HG03575 (cell line): ENCODE measurements at regions not wholly inside any gene's neighbourhood (a gene's known extent, or its start where the extent isn't known, plus 50 kb on each side); places are given as distances from the start of the nearest gene placed in this dataset.

Experiments used
- ATAC-seq: cut with Tn5 transposase; IDR thresholded peaks from one replicate; pipeline ENCODE4 v1.9.1; 2021; ENCODE audit not compliant: unreplicated experiment, insufficient number of reproducible peaks, low FRiP score; ENCODE audit errors: extremely low read depth

- no peak for ATAC-seq
Measured at GRCh38 chr4:10343656-10344055, 113.6 kb downstream of the ZNF518B start.

DNA sequence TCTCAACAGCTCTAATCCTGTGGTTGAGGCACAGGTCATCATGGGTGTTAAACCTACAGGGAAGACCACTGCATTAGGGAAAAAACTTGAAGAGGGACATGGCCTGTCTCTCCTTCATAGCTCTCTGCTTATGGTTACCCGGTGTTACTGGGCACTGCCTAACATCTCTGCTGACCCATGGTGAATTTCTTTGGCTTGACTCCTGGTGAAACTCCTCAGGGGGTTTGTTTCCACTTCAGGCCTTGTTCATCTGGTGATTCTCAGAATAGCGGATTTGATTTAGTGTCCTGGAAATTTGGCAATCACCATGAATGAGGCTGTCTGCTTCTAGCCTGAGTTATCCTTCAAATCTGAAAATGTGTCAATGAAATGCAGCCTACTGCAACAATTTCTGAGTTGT lies 114.4 kb downstream of the ZNF518B start:
- no peak for ATAC-seq

DNA sequence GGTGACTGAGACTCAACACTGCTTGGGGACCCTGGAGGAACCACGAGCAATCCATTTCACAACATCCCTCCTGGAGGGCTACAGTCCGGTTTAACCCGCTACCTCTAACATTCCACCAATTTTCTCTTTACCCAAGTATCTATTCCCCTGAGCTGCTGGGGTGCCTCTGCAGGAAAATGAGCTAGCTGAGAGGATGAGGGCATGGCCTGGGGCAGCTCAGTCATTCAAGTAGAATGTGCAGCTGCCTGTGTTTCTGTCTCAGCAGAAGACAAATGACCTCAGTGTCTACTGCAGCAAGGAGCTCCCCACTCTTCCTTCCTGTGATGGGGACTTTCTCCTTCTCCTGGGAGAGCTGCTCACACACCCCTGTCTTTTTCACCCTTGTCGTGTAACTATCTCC lies 120.8 kb downstream of the ZNF518B start:
- ATAC-seq, result no peak

GRCh38 chr4:10335050-10335449 lies 122.2 kb downstream of the ZNF518B start:
- ATAC-seq, result no peak

DNA sequence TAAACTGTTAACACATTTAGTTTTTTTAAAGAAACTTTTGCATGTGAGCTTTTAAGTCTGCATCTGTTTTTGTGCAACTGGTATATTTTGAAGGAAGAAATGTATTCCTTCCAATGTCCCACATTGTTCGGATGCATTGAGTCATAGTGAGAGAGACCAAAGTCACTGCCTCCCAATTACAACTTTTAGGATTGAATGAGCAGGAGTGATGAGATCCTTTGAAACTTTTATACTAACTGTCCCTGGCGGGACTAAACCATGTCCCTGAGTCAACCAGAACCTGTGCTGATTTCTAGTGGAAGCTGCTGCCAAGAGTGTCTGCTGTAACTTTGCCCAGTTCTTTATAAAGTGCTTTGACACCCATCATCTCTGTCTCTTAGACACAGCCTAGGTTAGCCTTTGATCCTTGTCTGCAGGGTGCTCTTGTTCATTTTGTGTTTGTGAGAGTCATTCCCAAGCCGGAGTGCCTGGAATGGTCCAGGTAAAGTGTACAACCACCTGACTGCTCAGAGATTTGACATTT lies 122.7 kb downstream of the ZNF518B start:
- ATAC-seq, result no peak

DNA sequence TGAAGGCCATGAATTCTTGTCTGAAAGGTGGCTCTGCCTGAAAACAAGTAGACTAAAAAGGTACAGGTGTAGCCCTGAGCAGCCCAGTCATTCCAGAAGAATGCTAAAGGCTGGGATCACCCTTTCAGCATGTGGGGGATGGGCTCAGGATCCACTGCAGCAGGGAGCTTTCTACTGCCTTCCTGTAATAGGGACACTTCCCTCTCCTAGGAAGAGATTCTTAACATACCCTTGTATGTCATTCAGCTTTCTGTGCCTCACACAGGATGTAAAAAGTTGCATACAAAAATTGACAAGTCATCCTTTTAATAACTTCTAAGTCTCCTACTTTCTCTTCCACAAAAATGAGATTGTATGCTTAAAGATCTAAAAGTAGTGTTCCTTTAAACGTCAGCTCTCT lies 123.3 kb downstream of the ZNF518B start:
- no peak for ATAC-seq

DNA sequence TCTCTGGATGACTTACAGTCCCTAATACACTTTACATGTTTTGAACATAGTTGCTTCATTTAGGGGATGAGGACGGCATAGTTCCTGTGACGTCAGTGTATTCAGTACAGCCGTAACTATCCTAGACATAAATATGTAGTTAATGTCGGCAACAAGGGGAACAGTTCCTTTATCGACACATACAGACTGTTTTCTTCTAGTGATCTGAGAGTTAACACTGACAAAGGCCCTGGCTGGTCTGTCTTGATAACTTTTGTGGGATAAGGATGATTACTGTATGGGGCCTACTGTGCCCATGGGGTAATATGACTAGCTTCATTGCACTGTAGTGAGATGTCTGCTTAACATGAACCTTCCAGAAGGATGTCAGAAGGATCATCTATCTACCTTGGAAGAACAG lies 131.2 kb downstream of the ZNF518B start:
- no peak for ATAC-seq

DNA sequence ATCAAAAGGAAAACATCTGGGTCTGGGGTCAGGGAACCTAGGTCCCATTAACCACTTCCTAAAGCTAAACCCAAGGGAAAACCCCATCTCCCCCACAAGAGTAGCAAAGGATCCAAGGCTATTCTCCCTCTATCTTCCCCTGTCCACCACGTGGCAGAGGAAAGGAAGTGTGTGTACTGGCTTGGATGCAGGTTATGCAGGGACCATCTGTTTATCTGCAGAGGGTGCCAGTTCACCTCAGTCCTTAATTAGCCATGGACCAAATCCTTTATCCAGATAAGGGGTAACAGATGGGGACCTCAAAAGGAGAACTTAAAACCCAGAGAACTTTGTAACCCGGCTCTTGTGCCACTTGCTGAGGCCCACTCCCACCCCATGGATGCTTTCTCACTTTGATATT lies 135.3 kb downstream of the ZNF518B start:
- no peak for ATAC-seq

DNA sequence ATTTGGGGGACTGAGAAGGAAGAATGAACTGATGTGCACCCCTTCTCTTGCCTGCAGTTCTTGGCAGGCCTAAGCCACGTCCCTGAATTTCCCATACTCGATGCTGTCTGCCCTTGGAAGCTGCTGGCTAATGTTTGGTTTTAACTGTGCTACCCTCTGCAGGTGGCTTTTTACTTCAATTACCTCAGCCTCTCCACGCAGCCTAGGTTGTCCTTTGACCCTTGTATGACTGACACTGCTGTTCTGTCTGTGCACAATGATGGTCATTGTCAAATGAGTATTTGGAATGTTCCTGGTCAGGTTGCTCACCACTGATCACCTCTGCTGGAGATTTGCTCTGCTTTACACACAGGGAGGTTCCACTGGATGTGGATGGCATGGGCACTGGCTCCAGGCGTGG lies 137.1 kb downstream of the ZNF518B start:
- no peak for ATAC-seq

- no peak for ATAC-seq
Measured at GRCh38 chr4:10317345-10317744, 139.9 kb downstream of the ZNF518B start.

DNA sequence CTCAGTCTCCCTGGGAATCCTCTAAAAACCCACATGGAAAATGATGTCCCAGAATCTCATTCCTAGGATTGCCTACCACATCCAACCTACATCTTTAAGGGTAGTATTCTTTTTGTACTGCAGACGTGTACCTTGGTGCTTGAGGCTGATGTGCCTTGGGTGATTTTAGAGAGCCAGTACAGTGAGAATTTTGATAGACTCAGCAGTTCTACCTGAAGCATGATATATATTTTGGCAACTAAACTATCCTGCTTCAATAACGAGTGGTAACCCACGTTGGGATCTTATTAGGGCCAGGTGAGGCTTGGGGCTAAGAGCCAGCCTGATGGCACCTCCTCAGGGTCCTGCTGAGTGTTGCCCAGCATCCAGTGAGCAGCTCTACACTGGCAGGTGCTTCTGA lies 140.4 kb downstream of the ZNF518B start:
- no peak for ATAC-seq

- ATAC-seq, result no peak
Measured at GRCh38 chr4:10315638-10316037, 141.6 kb downstream of the ZNF518B start.

DNA sequence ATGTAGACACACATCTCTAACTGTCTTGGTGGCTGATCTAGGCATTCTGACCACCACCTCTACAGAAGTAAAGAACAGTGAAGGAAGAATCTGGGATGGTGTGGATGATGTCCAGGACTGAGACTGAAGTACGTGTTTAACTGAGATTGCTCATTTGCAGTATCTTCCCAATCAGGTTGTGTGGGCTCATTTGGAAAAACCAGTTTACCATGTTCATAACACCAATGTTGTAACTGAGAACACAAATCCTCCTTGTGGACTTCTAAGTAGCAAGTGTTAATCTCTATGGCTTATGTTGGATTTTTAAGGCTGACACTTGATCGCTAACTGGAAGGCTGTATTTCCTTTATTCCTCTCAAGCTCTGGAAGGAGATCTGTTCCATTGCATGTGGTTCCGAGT lies 144.7 kb downstream of the ZNF518B start:
- ATAC-seq, result no peak

DNA sequence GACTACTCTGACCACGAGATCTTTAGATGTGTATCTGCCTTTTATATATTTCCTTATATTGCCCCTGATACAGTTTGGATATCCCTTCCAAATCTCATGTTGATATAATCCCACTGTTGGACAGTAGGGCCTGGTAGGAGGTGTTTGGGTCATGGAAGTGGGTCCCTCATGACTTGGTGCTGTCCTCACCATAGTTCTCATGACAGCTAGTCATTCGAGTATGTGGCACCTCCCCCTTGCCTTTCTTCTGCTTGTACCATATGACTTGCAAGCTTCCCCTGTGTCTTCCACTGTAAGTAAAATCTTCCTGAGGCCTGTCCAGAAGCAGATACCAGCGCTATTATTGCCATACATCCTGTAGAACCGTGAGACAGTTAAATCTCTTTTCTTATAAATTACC lies 145.3 kb downstream of the ZNF518B start:
- no peak for ATAC-seq

DNA sequence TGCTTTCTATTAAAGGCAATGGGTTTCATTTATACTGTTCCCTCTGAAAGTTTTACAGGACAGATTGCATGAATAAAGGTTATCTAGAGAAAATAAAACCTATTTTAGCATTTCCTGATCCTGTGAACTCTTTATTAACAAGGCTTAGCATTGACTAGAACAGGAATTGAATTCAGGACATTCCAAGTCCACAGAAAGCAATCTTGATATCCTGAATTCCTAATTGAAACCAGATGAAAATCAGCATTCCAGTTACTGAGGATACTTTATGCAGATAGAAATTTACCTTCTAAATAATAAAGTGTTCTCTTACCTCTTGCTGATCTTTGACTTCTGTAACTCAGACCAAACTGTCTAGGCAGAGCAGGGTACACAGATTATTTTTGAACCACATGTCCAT lies 151.4 kb downstream of the ZNF518B start:
- ATAC-seq, result no peak

- ATAC-seq, result no peak
Measured at GRCh38 chr4:10303291-10303690, 153.9 kb downstream of the ZNF518B start.

GRCh38 chr4:10302096-10302495 lies 155.1 kb downstream of the ZNF518B start:
- ATAC-seq, result no peak

DNA sequence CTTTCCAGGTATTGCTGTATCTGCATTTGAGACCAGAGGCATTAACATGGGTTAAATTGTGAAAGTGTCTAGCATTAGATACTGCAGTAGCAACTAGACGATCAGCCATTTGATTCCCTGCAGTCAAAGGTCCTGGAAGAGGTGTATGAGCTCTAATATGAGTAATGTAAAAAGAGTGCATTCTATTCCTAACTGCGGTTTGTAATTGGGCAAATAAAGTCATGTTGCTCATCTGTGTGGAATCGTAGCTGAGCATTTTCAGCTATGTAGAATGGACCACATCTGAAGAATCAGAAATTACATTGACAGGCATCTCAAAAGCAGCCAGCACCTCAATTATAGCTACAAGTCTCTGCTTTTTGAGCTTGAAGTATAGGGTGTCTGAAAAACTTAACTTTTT lies 157.6 kb downstream of the ZNF518B start:
- ATAC-seq, result no peak

DNA sequence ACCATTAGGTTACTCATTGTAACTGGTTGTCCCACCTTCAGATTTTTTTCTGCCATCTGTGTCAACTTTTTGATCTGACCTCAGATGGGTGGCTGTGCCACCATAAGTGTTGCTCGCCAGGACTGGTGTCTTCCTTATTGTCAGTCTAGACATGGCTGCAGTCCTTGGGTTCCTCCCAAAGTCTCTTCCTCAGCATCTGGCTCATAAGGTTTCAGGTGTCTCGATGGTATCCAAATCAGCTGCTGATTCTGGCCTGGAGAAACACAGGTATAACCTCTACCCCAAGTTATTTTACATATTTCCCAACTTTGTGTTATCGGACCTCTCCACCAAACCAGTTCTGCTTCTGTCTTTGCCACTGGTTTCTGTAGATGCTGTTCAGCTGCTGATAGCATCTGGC lies 158.5 kb downstream of the ZNF518B start:
- ATAC-seq, result no peak

- ATAC-seq, result no peak
Measured at GRCh38 chr4:10296730-10297129, 160.5 kb downstream of the ZNF518B start.

DNA sequence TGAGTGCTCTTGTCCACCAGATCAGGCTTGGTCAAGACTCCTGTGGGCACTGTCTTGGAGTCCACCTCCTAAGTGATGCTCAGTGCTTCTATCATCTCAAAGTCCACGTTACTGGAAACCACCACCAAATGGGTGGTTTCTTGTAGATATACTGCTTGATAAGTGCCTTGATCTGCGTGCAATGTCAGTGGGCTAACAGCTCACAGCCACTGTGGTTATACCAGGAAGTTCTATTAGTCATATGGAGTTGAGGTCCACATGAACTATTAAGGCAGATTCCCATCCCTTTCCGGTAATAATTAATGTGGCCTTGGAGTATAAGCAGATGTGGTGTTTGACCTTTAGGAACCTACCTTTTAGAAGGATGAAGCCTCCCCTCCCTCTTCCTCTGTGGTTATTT lies 161.9 kb downstream of the ZNF518B start:
- ATAC-seq, result no peak

GRCh38 chr4:10289538-10289906 lies 167.7 kb downstream of the ZNF518B start:
- no peak for ATAC-seq
